PFSK-1 (cell line): ENCODE measurements at regions not wholly inside any gene's neighbourhood (a gene's known extent, or its start where the extent isn't known, plus 50 kb on each side); places are given as distances from the start of the nearest gene placed in this dataset.

Experiments
- FOXP2 ChIP-seq: optimal IDR thresholded peaks from 2 replicates; pipeline ENCODE3; 2011; ENCODE audit warnings: borderline replicate concordance, control low read depth, inconsistent platforms; ENCODE audit not compliant: insufficient read depth; ENCODE audit errors: extremely low read length, extremely low read depth
- POLR2AphosphoS5 ChIP-seq: IDR thresholded peaks from 2 replicates; pipeline ENCODE4 v1.6.1; 2012; ENCODE audit warnings: low read depth, mild to moderate bottlenecking, control low read depth, low read length, moderate library complexity
- REST ChIP-seq, 2 experiments: IDR thresholded peaks; 2 replicates each; pipeline versions ENCODE4 v1.6.1 to v1.8.0; 2011 to 2012; ENCODE audit warnings: low read depth in 2 of 2, low read length in 2 of 2, control low read depth in 1 of 2, inconsistent platforms in 1 of 2, mild to moderate bottlenecking in 1 of 2, moderate library complexity in 1 of 2; ENCODE audit not compliant: insufficient read depth in 1 of 2
- SIN3A ChIP-seq: IDR thresholded peaks from 2 replicates; pipeline ENCODE4 v1.6.1; 2012; ENCODE audit warnings: mild to moderate bottlenecking, low read length, moderate library complexity, borderline replicate concordance; ENCODE audit not compliant: insufficient read depth
- TAF1 ChIP-seq: IDR thresholded peaks from 2 replicates; pipeline ENCODE4 v1.6.1; 2012; ENCODE audit warnings: low read length, control low read depth, borderline replicate concordance; ENCODE audit not compliant: insufficient read depth

- no peak for TF ChIP-seq TAF1
- no peak for TF ChIP-seq REST (IDR thresholded peaks at IDR 0.05; ENCODE audit: insufficient read depth in 1 of 2, low read depth in 2 of 2, low read length in 2 of 2)
- TF ChIP-seq FOXP2, result no peak
- no peak for TF ChIP-seq POLR2AphosphoS5
- TF ChIP-seq SIN3A, result no peak
These were observed 407.8 kb downstream of the SHQ1 start for GRCh38 chr3:72440491-72440890.

GRCh38 chr3:72439321-72440183 lies 408.7 kb downstream of the SHQ1 start:
- TF ChIP-seq FOXP2, result no peak
- no peak for TF ChIP-seq REST (IDR thresholded peaks at IDR 0.05; ENCODE audit: insufficient read depth in 1 of 2, low read depth in 2 of 2, low read length in 2 of 2)
- TF ChIP-seq TAF1, result no peak
- TF ChIP-seq SIN3A, result no peak
- TF ChIP-seq POLR2AphosphoS5, result no peak

- no peak for TF ChIP-seq TAF1
- no peak for TF ChIP-seq POLR2AphosphoS5
- no peak for TF ChIP-seq SIN3A
- no peak for TF ChIP-seq FOXP2
- no peak for TF ChIP-seq REST (IDR thresholded peaks at IDR 0.05; ENCODE audit: insufficient read depth in 1 of 2, low read depth in 2 of 2, low read length in 2 of 2)
These were observed 410.4 kb downstream of the SHQ1 start for GRCh38 chr3:72437661-72438406.

- no peak for TF ChIP-seq SIN3A
- no peak for TF ChIP-seq REST (IDR thresholded peaks at IDR 0.05; ENCODE audit: insufficient read depth in 1 of 2, low read depth in 2 of 2, low read length in 2 of 2)
- TF ChIP-seq TAF1, result no peak
- no peak for TF ChIP-seq POLR2AphosphoS5
- no peak for TF ChIP-seq FOXP2
These were observed 411.2 kb downstream of the SHQ1 start for GRCh38 chr3:72436863-72437592.
